Thoracic aorta (tissue), 2 donors: ENCODE measurements at regions not wholly inside any gene's neighbourhood (a gene's known extent, or its start where the extent isn't known, plus 50 kb on each side); places are given as distances from the start of the nearest gene placed in this dataset.
A peak's percentile ranks its signal among the peaks of the same experiment; 100 is the strongest.

Experiments
- ATAC-seq: fragments of 150-250 bp; one replicate; pipeline ENCODE4 v1.8.0; 2017; ENCODE audit warnings: low read depth; ENCODE audit not compliant: insufficient number of reproducible peaks, low FRiP score
- DNase-seq: peaks from one replicate; pipeline ENCODE4 v3.0.0-alpha.2; 2020; ENCODE audit warnings: low spot score
- H3K27ac ChIP-seq, 2 donors: fragments of 200-600 bp; sonication (generic); 1 replicate in 1 of 2; 2 replicates in 1 of 2; pipeline ENCODE4 v1.5.1; 2016; ENCODE audit warnings: mild to moderate bottlenecking in 2 of 2, moderate library complexity in 2 of 2
- H3K27me3 ChIP-seq: fragments of 200-600 bp; sonication (generic); replicated peaks from 2 replicates; pipeline ENCODE4 v1.6.0; 2016; ENCODE audit warnings: mild to moderate bottlenecking; ENCODE audit not compliant: insufficient read depth
- H3K36me3 ChIP-seq: fragments of 200-600 bp; sonication (generic); one replicate; pipeline ENCODE4 v1.5.1; 2016
- H3K4me1 ChIP-seq, 2 donors: fragments of 200-600 bp; sonication (generic); 1 replicate in 1 of 2; 2 replicates in 1 of 2; pipeline versions ENCODE4 v1.5.1 to v1.6.0; 2016; ENCODE audit warnings: low read depth in 2 of 2, mild to moderate bottlenecking in 1 of 2; ENCODE audit not compliant: control insufficient read depth in 1 of 2
- H3K4me3 ChIP-seq: fragments of 200-600 bp; sonication (generic); 2 replicates; pipeline ENCODE4 v1.5.1; 2016; ENCODE audit warnings: mild to moderate bottlenecking
- H3K9me3 ChIP-seq: fragments of 200-600 bp; sonication (generic); 2 replicates; pipeline ENCODE4 v1.5.1; 2016
- CTCF ChIP-seq: fragments of 200-600 bp; sonication (generic); IDR thresholded peaks from one replicate; pipeline ENCODE4 v1.5.1; 2019; ENCODE audit warnings: antibody characterized with exemption

DNA sequence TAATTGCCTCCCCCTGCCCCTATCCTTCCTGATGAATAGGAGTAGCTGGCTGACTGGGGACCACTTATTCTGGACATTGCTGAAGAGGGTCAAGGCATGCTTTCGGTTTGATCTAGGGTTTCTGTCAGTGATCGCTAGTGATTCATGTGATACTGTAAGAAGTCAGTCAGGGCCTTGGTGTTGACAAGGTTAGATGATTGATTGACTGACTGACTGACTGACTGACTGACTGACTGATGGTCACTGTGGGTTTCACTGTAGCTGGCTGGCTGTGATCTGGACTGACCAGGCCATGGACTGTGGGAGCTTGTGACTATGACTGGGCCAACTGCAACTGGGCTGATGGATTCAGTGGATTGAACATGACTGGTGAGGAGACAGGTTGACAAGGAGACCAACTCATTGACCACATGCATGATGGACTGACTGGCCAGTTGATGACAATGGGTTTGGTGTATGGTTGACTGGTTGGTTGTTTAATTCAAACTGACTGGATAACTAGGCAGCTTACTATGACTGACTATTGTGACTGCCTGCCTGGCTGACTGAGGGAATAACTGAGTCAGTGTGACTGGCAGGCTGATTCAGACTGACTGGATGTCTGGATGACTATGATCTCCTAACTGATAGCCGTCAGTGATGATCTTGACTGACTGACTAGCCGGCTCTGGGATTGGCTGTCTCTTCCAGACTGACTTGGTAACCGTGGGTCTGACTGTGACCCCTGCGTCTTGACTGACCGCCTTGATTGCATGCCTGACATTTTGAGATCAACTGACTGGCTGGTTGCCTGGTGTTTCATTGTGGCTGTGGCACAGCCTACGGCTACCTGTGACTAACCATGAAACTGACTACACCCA is 509.9 kb downstream of the SHQ1 start:
- no peak for DNase-seq
- H3K4me3 ChIP-seq, result no peak overlapping the region
- ATAC-seq, result no peak
- no peak overlapping the region for H3K27ac ChIP-seq
- H3K27me3 ChIP-seq, result no peaks in the 10 kb centered on the region
- peaks cover 13 to 59% of the 10 kb centered on the region in 2 donors for H3K4me1 ChIP-seq
- TF ChIP-seq CTCF, result no peak
- no peaks in the 10 kb centered on the region for H3K9me3 ChIP-seq
- no peaks in the 10 kb centered on the region for H3K36me3 ChIP-seq

DNA sequence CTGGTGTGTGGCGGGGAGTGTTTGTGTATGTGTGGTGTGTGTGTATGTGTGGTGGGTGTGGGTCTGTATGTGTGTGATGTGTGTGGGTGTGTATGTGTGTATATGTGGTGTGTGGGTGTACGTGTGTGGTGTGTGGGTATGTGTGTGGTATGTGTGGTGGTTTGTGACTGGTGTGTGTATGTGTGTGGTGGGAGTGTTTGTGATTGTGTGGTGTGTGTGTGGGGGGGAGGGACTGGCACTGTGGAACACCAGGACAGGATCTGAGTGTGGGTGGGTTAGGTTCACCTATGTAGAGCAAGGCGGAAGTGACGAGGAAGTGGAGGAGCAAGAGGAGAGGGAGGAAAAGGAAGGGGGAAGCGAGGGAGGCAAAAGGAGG is 510.8 kb downstream of the SHQ1 start:
- Histone ChIP-seq H3K4me1 (peaks cover 13 to 51% of the 10 kb centered on the region in 2 donors), H3K4me3 (no peak overlapping the region)
- no peak for ATAC-seq

GRCh38 chr3:72336821-72337479 is 511.3 kb downstream of the SHQ1 start:
- peak overlapping the region; percentile 16 for H3K4me3 ChIP-seq
- no peak for ATAC-seq
- TF ChIP-seq CTCF, result no peak

More for the DNA sequence above, 510.8 kb downstream of the SHQ1 start:
- H3K9me3 ChIP-seq, result no peaks in the 10 kb centered on the region
- H3K27me3 ChIP-seq, result no peaks in the 10 kb centered on the region
- no peak overlapping the region for H3K27ac ChIP-seq
- no peaks in the 10 kb centered on the region for H3K36me3 ChIP-seq
- DNase-seq, result no peak
- no peak for TF ChIP-seq CTCF

DNA sequence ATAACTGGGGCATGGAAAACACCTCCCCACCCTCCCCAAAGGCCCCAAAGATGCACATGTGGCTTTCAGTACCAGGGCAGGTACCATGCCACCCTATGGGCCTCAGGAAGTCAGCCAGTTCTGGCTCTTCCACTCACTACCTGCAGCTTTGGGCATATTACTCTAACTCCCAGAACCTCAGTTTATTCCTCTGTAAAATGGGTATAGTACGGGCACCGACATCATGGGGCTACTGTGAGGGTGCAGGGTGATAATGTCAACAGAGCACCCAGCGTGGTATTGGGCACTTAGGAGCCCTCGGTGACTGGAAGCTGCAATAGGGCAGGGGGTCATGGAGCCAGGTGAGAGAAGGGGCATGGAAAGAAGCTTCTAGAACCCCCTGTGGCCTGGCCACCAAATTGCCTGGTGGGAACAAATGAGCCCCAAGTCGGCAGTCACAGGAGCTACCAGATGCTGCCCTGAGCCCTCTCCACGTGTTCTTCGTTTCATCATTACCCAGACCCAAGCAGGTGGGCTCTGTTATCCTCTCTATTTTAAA is 512.1 kb downstream of the SHQ1 start:
- no peak for DNase-seq
- no peaks in the 10 kb centered on the region for H3K27me3 ChIP-seq
- H3K36me3 ChIP-seq, result no peaks in the 10 kb centered on the region
- no peak overlapping the region for H3K4me3 ChIP-seq
- no peak for TF ChIP-seq CTCF
- no peaks in the 10 kb centered on the region for H3K9me3 ChIP-seq
- H3K27ac ChIP-seq, result no peak overlapping the region
- H3K4me1 ChIP-seq, result peaks cover 7 to 38% of the 10 kb centered on the region in 2 donors
- ATAC-seq, result no peak

More at GRCh38 chr3:72336821-72337479, 511.3 kb downstream of the SHQ1 start:
- Histone ChIP-seq H3K36me3 (no peaks in the 10 kb centered on the region), H3K27me3 (no peaks in the 10 kb centered on the region), H3K4me1 (peaks cover 11 to 46% of the 10 kb centered on the region in 2 donors), H3K27ac (no peak overlapping the region), H3K9me3 (no peaks in the 10 kb centered on the region)
- no peak for DNase-seq

DNA sequence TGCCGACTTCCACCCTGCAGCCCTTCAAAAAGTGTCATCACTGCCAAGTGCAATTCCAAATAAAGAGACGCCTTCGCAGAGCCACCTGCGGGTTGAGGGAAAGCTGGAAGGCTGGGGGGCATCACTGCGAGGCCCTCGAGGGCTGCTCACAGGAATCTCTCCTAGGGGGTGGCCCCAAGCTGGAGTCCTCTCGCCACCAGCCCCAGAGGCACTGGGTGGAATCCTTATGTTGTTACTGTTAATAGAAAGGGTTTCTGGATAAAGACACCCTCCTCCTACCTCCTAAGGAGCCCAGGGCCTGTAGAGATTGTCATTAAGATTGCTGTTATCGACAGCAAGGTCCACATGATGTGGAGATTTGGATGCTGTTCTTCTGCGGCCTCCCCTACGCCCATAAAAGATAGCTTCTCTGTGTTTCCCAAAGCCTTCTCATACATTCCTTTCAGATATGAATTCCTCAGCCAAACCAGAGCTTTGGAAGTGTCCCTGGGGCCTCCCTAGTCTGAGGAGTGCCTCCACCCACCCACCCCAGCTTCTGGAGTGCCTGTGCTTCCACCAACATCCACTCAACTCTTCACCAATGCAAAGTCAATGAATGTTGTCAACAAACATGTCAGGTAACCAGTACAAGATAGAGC is 512.7 kb downstream of the SHQ1 start:
- no peak overlapping the region for H3K4me3 ChIP-seq
- peaks cover 7 to 32% of the 10 kb centered on the region in 2 donors for H3K4me1 ChIP-seq
- TF ChIP-seq CTCF, result no peak
- no peaks in the 10 kb centered on the region for H3K9me3 ChIP-seq
- DNase-seq (no peak), ATAC-seq (no peak)
- H3K27me3 ChIP-seq, result no peaks in the 10 kb centered on the region
- no peak overlapping the region for H3K27ac ChIP-seq
- H3K36me3 ChIP-seq, result no peaks in the 10 kb centered on the region
